ENCODE measurements at regions not wholly inside any gene's neighbourhood (a gene's known extent, or its start where the extent isn't known, plus 50 kb on each side); places are given as distances from the start of the nearest gene placed in this dataset.
"Not testable (repeated sequence)": the region's sequence is repeated elsewhere in the genome, so short reads cannot be mapped to it uniquely, and the experiment has no call there.

DNA sequence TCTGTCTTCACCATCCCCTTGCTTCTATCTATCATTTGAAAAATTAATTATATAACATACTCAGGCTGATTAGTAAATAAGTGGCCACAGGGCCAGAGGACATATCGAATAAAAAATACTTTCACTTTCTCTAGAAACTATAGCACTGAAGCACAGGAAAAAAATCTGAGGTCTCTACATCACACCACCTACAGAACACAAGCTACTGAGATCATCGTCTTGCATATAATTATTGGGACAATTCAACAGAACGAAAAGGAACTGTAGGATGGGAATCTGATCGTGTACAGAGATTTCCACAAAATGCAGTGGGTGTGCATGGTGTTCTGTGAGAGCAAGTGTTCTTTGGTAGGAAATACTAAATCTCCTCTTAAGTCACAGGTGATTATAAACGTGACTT is 289.6 kb upstream of the ERCC4 start:
- Histone ChIP-seq H3K4me3 (ENCODE audit: low read length) (0 out of 2 replicates have a peak overlapping the region, but pooled peaks have one; percentile 10), H3K9me3 (ENCODE audit: insufficient read depth, low read length) (no peaks in the 10 kb centered on the region), H4K20me1 (ENCODE audit: insufficient read depth, low read length) (no peaks in the 10 kb centered on the region), H2AFZ (ENCODE audit: low read depth, low read length) (no peak overlapping the region), H3K27me3 (ENCODE audit: low read depth, low read length) (0 out of 2 replicates have a peak, but pooled peaks cover 10% of the 10 kb centered on the region), H3K4me1 (ENCODE audit: low read length) (no peaks in the 10 kb centered on the region), H3K79me2 (ENCODE audit: low read length) (no peaks in the 10 kb centered on the region), H3K27ac (ENCODE audit: low read length) (no peak overlapping the region), H3K9ac (ENCODE audit: low read length) (no peak overlapping the region), H3K36me3 (replicated peaks; ENCODE audit: low read depth, low read length) (no peaks in the 10 kb centered on the region), H3K4me2 (ENCODE audit: low read length) (0 out of 2 replicates have a peak overlapping the region, but pooled peaks have one; percentile 8)
- no peak for TF ChIP-seq CTCF (IDR thresholded peaks at IDR 0.05; ENCODE audit: low read depth, low read length)
- no peak for TF ChIP-seq EZH2phosphoT487 (IDR thresholded peaks at IDR 0.05; ENCODE audit: low read depth)

DNA sequence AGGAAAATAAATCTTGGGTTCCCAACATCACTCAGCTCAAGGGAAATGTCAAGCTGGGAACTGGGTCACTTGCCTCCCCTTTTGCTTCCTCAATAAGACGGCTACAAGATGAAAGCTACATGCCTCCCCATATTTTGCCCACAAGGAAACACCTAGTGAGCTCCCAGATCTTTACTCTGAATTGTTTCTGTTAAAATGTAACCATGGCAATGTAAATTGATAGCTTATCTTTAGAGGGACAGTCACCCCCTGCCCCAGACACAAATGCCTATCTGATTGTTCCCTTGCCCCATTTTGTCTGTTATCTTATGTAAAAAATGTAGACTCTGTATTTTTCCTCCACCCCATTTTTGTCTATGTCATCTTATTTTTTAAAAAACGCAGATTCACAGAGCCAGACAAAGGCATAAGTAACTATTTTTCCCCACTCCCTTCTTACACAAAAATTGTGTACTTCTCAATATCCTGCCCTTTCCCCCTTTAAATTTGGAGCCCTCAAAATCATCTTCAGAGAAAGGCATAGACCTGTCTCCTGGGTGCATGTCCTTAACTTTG is 288.7 kb upstream of the ERCC4 start:
- H3K9ac ChIP-seq (ENCODE audit: low read length): no peak overlapping the region
- no peaks in the 10 kb centered on the region for H4K20me1 ChIP-seq (ENCODE audit: insufficient read depth, low read length)
- H3K4me1 ChIP-seq (ENCODE audit: low read length): no peaks in the 10 kb centered on the region
- H3K9me3 ChIP-seq (ENCODE audit: insufficient read depth, low read length): no peaks in the 10 kb centered on the region
- no peaks in the 10 kb centered on the region for H3K36me3 ChIP-seq (replicated peaks; ENCODE audit: low read depth, low read length)
- no peak overlapping the region for H3K27ac ChIP-seq (ENCODE audit: low read length)
- no peak overlapping the region for H3K4me3 ChIP-seq (ENCODE audit: low read length)
- no peak for TF ChIP-seq EZH2phosphoT487 (IDR thresholded peaks at IDR 0.05; ENCODE audit: low read depth)
- TF ChIP-seq CTCF (IDR thresholded peaks at IDR 0.05; ENCODE audit: low read depth, low read length): no peak
- no peak overlapping the region for H3K4me2 ChIP-seq (ENCODE audit: low read length)
- no peaks in the 10 kb centered on the region for H3K79me2 ChIP-seq (ENCODE audit: low read length)
- H2AFZ ChIP-seq (ENCODE audit: low read depth, low read length): no peak overlapping the region
- 0 out of 2 replicates have a peak, but pooled peaks cover 10% of the 10 kb centered on the region for H3K27me3 ChIP-seq (ENCODE audit: low read depth, low read length)

- no peaks in the 10 kb centered on the region for H3K79me2 ChIP-seq (ENCODE audit: low read length)
- H3K27ac ChIP-seq (ENCODE audit: low read length): no peak overlapping the region
- no peak overlapping the region for H3K4me2 ChIP-seq (ENCODE audit: low read length)
- H4K20me1 ChIP-seq (ENCODE audit: insufficient read depth, low read length): no peaks in the 10 kb centered on the region
- H3K9me3 ChIP-seq (ENCODE audit: insufficient read depth, low read length): no peaks in the 10 kb centered on the region
- H3K9ac ChIP-seq (ENCODE audit: low read length): no peak overlapping the region
- no peak overlapping the region for H3K4me3 ChIP-seq (ENCODE audit: low read length)
- TF ChIP-seq EZH2phosphoT487 (IDR thresholded peaks at IDR 0.05; ENCODE audit: low read depth) (no peak), CTCF (IDR thresholded peaks at IDR 0.05; ENCODE audit: low read depth, low read length) (no peak)
- H2AFZ ChIP-seq (ENCODE audit: low read depth, low read length): no peak overlapping the region
- no peaks in the 10 kb centered on the region for H3K36me3 ChIP-seq (replicated peaks; ENCODE audit: low read depth, low read length)
- 0 out of 2 replicates have a peak, but pooled peaks cover 10% of the 10 kb centered on the region for H3K27me3 ChIP-seq (ENCODE audit: low read depth, low read length)
- H3K4me1 ChIP-seq (ENCODE audit: low read length): no peaks in the 10 kb centered on the region
These were observed 288.0 kb upstream of the ERCC4 start for GRCh38 chr16:13631916-13632315.

- H3K4me1 ChIP-seq (ENCODE audit: low read length); H3K9ac ChIP-seq (ENCODE audit: low read length); H3K79me2 ChIP-seq (ENCODE audit: low read length); H3K9me3 ChIP-seq (ENCODE audit: insufficient read depth, low read length); H3K4me2 ChIP-seq (ENCODE audit: low read length); H4K20me1 ChIP-seq (ENCODE audit: insufficient read depth, low read length); H3K27ac ChIP-seq (ENCODE audit: low read length); H3K36me3 ChIP-seq (replicated peaks; ENCODE audit: low read depth, low read length); H2AFZ ChIP-seq (ENCODE audit: low read depth, low read length); H3K4me3 ChIP-seq (ENCODE audit: low read length): not testable (repeated sequence)
- H3K27me3 ChIP-seq (ENCODE audit: low read depth, low read length): 0 out of 2 replicates have a peak, but pooled peaks cover 10% of the 10 kb centered on the region
These were observed 287.4 kb upstream of the ERCC4 start for GRCh38 chr16:13632504-13632903.

All from OCI-LY3 (cell line).